HCT116 (cell line): ENCODE measurements at regions not wholly inside any gene's neighbourhood (a gene's known extent, or its start where the extent isn't known, plus 50 kb on each side); places are given as distances from the start of the nearest gene placed in this dataset.

ENCODE experiments used
- ATAC-seq: fragments of 200-7000 bp; cut with Tn5 transposase; 2 replicates; pipeline ENCODE4 v1.9.1; 2020; ENCODE audit warnings: mild to moderate bottlenecking, moderate library complexity
- BruUV-seq: library from RNA; stranded (reverse); fragments of 400-500 nt; replicated peaks from 2 replicates; lab custom pipeline; 2021; lab: Mats Ljungman, UMichigan
- CTCF ChIA-PET: fragments of 300-600 bp; sonication (Branson Sonifier 250); formaldehyde crosslinking; loops from one replicate; lab custom pipeline; 2021; ENCODE audit warnings: antibody characterized with exemption; lab: Charles Lee
- POLR2A ChIA-PET: fragments of 300-600, 350-600 bp; sonication (Branson Sonifier 250); formaldehyde crosslinking; loops from one replicate; lab custom pipeline; 2021; ENCODE audit warnings: antibody characterized with exemption; lab: Charles Lee
- RAD21 ChIA-PET, 2 experiments: fragments of 300-600 bp; sonication (Branson Sonifier 250); formaldehyde crosslinking; loops; one replicate each; lab custom pipeline; 2023; ENCODE audit warnings: low total read pairs in 2 of 2; ENCODE audit not compliant: uncharacterized antibody in 2 of 2, unreplicated experiment in 2 of 2, low non-redundant PET in 1 of 2; lab: Charles Lee
- DNase-seq: peaks from one replicate; pipeline ENCODE4 v3.0.0-alpha.2; 2010; ENCODE audit warnings: low read depth, low spot score
- H2AFZ ChIP-seq: fragments of 200-600 bp; shearing (Covaris generic), sonication (generic); 2 replicates; pipeline ENCODE4 v1.6.1; 2017; ENCODE audit warnings: low read depth, mixed run types, mixed read lengths, antibody characterized with exemption, low read length; ENCODE audit not compliant: poor library complexity, severe bottlenecking
- H3K27ac ChIP-seq: 2 replicates; pipeline ENCODE4 v1.5.1; 2012; ENCODE audit warnings: low read depth, low read length
- H3K27me3 ChIP-seq: fragments of 200-600 bp; sonication (generic); 2 replicates; pipeline ENCODE4 v1.6.1; 2016; ENCODE audit warnings: mixed run types, low read length, mixed read lengths; ENCODE audit not compliant: insufficient read depth
- H3K36me3 ChIP-seq, 2 experiments: fragments of 200-500 bp in 1 of 2; fragments of 200-600 bp in 1 of 2; sonication (Bioruptor generic) in 1 of 2; sonication (generic) in 1 of 2; 2 replicates each; pipeline versions ENCODE4 v1.5.1 to v1.6.1; 2014 to 2016; ENCODE audit warnings: low read length in 2 of 2, inconsistent platforms in 1 of 2, mixed read lengths in 1 of 2, mixed run types in 1 of 2; ENCODE audit not compliant: insufficient read depth in 2 of 2, control insufficient read depth in 1 of 2
- H3K4me1 ChIP-seq, 2 experiments: fragments of 200-600 bp in 1 of 2; sonication (generic) in 1 of 2; 2 replicates each; pipeline versions ENCODE4 v1.5.1 to v1.6.1; 2012 to 2017; ENCODE audit warnings: low read length in 2 of 2, inconsistent platforms in 1 of 2, mild to moderate bottlenecking in 1 of 2, mixed read lengths in 1 of 2, mixed run types in 1 of 2, moderate library complexity in 1 of 2; ENCODE audit not compliant: insufficient read depth in 2 of 2, control insufficient read depth in 1 of 2
- H3K4me2 ChIP-seq: fragments of 200-600 bp; sonication (generic); 2 replicates; pipeline ENCODE4 v1.6.1; 2017; ENCODE audit warnings: mixed run types, low read length, mixed read lengths
- H3K4me3 ChIP-seq, 2 experiments: fragments of 200-600 bp in 1 of 2; sonication (generic) in 1 of 2; replicated peaks in 1 of 2; 2 replicates each; pipeline ENCODE4 v1.5.1; 2011 to 2016; ENCODE audit warnings: low read length in 2 of 2, control low read depth in 1 of 2, low read depth in 1 of 2, mild to moderate bottlenecking in 1 of 2, mixed read lengths in 1 of 2, mixed run types in 1 of 2
- H3K79me2 ChIP-seq: fragments of 200-600 bp; sonication (generic); 2 replicates; pipeline ENCODE4 v1.6.1; 2017; ENCODE audit warnings: mild to moderate bottlenecking, mixed run types, low read length, moderate library complexity, mixed read lengths; ENCODE audit not compliant: insufficient read depth
- H3K9ac ChIP-seq: fragments of 200-600 bp; sonication (generic); 2 replicates; pipeline ENCODE4 v1.6.1; 2016; ENCODE audit warnings: low read length, mixed read lengths
- H3K9me2 ChIP-seq: fragments of 200-600 bp; sonication (generic), shearing (Covaris generic); 2 replicates; pipeline ENCODE4 v1.6.1; 2017; ENCODE audit warnings: mixed run types, mild to moderate bottlenecking, moderate library complexity; ENCODE audit not compliant: insufficient read depth
- H3K9me3 ChIP-seq, 2 experiments: fragments of 200-500 bp in 1 of 2; fragments of 200-600 bp in 1 of 2; sonication (Bioruptor generic) in 1 of 2; sonication (generic) in 1 of 2; 2 replicates each; pipeline ENCODE4 v1.6.1; 2014 to 2017; ENCODE audit warnings: low read length in 2 of 2, mixed read lengths in 2 of 2, inconsistent platforms in 1 of 2, low read depth in 1 of 2, mild to moderate bottlenecking in 1 of 2, mixed run types in 1 of 2, moderate library complexity in 1 of 2; ENCODE audit not compliant: control insufficient read depth in 1 of 2, insufficient read depth in 1 of 2
- H4K20me1 ChIP-seq: fragments of 200-600 bp; sonication (generic), shearing (Covaris generic); 2 replicates; pipeline ENCODE4 v1.6.1; 2017; ENCODE audit warnings: mixed run types, mild to moderate bottlenecking, moderate library complexity; ENCODE audit not compliant: insufficient read depth
- CBX3 ChIP-seq: IDR thresholded peaks from 2 replicates; pipeline ENCODE4 v1.6.1; 2012; ENCODE audit warnings: low read depth
- CEBPB ChIP-seq: IDR thresholded peaks from 2 replicates; pipeline ENCODE4 v1.6.1; 2012; ENCODE audit warnings: low read depth
- EGR1 ChIP-seq: IDR thresholded peaks from 2 replicates; pipeline ENCODE4 v1.6.1; 2012; ENCODE audit warnings: low read depth
- ELF1 ChIP-seq: IDR thresholded peaks from 2 replicates; pipeline ENCODE4 v1.6.1; 2012; ENCODE audit warnings: low read depth, borderline replicate concordance
- EZH2phosphoT487 ChIP-seq: fragments of 200-600 bp; IDR thresholded peaks from 2 replicates; pipeline ENCODE4 v1.6.1; 2018; ENCODE audit warnings: antibody characterized with exemption, borderline replicate concordance
- FOSL1 ChIP-seq: IDR thresholded peaks from 2 replicates; pipeline ENCODE4 v1.6.1; 2012; ENCODE audit warnings: low read depth
- JUND ChIP-seq: IDR thresholded peaks from 2 replicates; pipeline ENCODE4 v1.6.1; 2012
- POLR2AphosphoS5 ChIP-seq: IDR thresholded peaks from 2 replicates; pipeline ENCODE4 v1.6.1; 2011; ENCODE audit warnings: mild to moderate bottlenecking, low read depth, low read length, moderate library complexity
- RAD21 ChIP-seq: IDR thresholded peaks from 2 replicates; pipeline ENCODE4 v1.6.1; 2012; ENCODE audit warnings: low read depth, mild to moderate bottlenecking
- SIN3A ChIP-seq: IDR thresholded peaks from 2 replicates; pipeline ENCODE4 v1.6.1; 2012; ENCODE audit warnings: low read depth
- SP1 ChIP-seq: IDR thresholded peaks from 2 replicates; pipeline ENCODE4 v1.6.1; 2012; ENCODE audit warnings: low read depth
- SRF ChIP-seq: IDR thresholded peaks from 2 replicates; pipeline ENCODE4 v1.6.1; 2012; ENCODE audit warnings: low read depth
- YY1 ChIP-seq: IDR thresholded peaks from 2 replicates; pipeline ENCODE4 v1.6.1; 2011; ENCODE audit warnings: low read length, low read depth, moderate library complexity, mild to moderate bottlenecking; ENCODE audit not compliant: insufficient replicate concordance; ENCODE audit errors: extremely low read depth
- ZFX ChIP-seq: fragments of 450-650 bp; IDR thresholded peaks from 2 replicates; pipeline ENCODE4 v1.6.1; 2017
- ZNF274 ChIP-seq: fragments of 200-500 bp; sonication (Bioruptor generic); IDR thresholded peaks from 2 replicates; pipeline ENCODE4 v1.6.1; 2014; ENCODE audit warnings: mild to moderate bottlenecking, low read depth, low read length, inconsistent platforms
- intact Hi-C: fragments of 100-400 bp; cut with micrococcal nuclease; formaldehyde crosslinking; loops from 2 replicates; pipeline ENCODE4 v1.10.0; 2022
- TF ChIP-seq, protein P1 (sequence below): IDR thresholded peaks from 2 replicates; pipeline ENCODE4 v1.6.1; 2012
- TF ChIP-seq, protein P2 (sequence below): IDR thresholded peaks from 2 replicates; pipeline ENCODE4 v1.6.1; 2011; ENCODE audit warnings: mild to moderate bottlenecking, low read length, moderate library complexity; ENCODE audit not compliant: insufficient replicate concordance; ENCODE audit errors: extremely low read depth
- TF ChIP-seq, protein P3 (sequence below), 3 experiments: fragments of 200-600 bp in 1 of 3; sonication (generic) in 1 of 3; IDR thresholded peaks in 2 of 3; conservative IDR thresholded peaks in 1 of 3; 2 replicates each; pipeline ENCODE4 v1.5.1; 2012 to 2017; ENCODE audit warnings: low read depth in 2 of 3, low read length in 2 of 3, antibody characterized with exemption in 1 of 3, borderline replicate concordance in 1 of 3, control low read depth in 1 of 3, mild to moderate bottlenecking in 1 of 3, mixed read lengths in 1 of 3, mixed run types in 1 of 3, moderate library complexity in 1 of 3; ENCODE audit not compliant: insufficient read depth in 1 of 3
- TF ChIP-seq, protein P4 (sequence below): IDR thresholded peaks from 2 replicates; pipeline ENCODE4 v1.6.1; 2012
- TF ChIP-seq, protein P5 (sequence below): IDR thresholded peaks from 2 replicates; pipeline ENCODE4 v1.6.1; 2012; ENCODE audit warnings: low read depth

DNA sequence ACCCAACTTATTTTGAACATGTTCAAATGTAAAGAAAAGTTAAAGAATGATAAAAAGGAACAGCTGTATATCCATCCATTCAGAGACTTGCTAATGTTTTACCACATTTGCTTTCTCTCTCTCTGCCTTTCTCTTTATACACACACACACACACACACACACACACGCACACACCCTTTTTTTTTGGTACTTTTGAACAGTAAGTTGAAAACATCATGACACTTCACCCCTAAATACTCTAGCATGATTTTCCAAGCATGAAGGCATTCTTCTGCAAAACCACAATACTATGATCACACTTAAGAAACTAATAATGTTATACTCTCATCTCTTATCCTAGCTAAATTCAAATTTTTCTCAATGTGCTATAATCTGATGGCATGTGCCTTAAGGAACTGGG, 192.3 kb downstream of the UTRN start:
- ChIA-PET CTCF (no interaction called here), POLR2A (no interaction called here), RAD21 (no interaction called here)
- ATAC-seq (no peak), DNase-seq (no peak)
- Histone ChIP-seq H3K9me2 (no peaks in the 10 kb centered on the region), H3K4me1 (no peaks in the 10 kb centered on the region), H4K20me1 (no peaks in the 10 kb centered on the region), H3K27me3 (no peaks in the 10 kb centered on the region), H3K9me3 (no peaks in the 10 kb centered on the region), H3K36me3 (peaks cover 0 to 2% of the 10 kb centered on the region in 2 experiments; a peak in 1 of 4 replicates), H2AFZ (no peak overlapping the region), H3K79me2 (no peaks in the 10 kb centered on the region), H3K27ac (no peak overlapping the region), H3K4me2 (no peak overlapping the region), H3K9ac (no peak overlapping the region), H3K4me3 (no peak overlapping the region)
- intact Hi-C loops = no loop called here
- TF ChIP-seq SRF (no peak), JUND (no peak), YY1 (no peak), ELF1 (no peak), ZFX (no peak), SIN3A (no peak), EGR1 (no peak), RAD21 (no peak), POLR2AphosphoS5 (no peak), EZH2phosphoT487 (no peak), FOSL1 (no peak), SP1 (no peak), ZNF274 (no peak), CEBPB (no peak), CBX3 (no peak)
- TF ChIP-seq, protein P1, sequence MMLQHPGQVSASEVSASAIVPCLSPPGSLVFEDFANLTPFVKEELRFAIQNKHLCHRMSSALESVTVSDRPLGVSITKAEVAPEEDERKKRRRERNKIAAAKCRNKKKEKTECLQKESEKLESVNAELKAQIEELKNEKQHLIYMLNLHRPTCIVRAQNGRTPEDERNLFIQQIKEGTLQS = no peak
- TF ChIP-seq, protein P2, sequence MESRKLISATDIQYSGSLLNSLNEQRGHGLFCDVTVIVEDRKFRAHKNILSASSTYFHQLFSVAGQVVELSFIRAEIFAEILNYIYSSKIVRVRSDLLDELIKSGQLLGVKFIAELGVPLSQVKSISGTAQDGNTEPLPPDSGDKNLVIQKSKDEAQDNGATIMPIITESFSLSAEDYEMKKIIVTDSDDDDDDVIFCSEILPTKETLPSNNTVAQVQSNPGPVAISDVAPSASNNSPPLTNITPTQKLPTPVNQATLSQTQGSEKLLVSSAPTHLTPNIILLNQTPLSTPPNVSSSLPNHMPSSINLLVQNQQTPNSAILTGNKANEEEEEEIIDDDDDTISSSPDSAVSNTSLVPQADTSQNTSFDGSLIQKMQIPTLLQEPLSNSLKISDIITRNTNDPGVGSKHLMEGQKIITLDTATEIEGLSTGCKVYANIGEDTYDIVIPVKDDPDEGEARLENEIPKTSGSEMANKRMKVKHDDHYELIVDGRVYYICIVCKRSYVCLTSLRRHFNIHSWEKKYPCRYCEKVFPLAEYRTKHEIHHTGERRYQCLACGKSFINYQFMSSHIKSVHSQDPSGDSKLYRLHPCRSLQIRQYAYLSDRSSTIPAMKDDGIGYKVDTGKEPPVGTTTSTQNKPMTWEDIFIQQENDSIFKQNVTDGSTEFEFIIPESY = no peak
- TF ChIP-seq, protein P3, sequence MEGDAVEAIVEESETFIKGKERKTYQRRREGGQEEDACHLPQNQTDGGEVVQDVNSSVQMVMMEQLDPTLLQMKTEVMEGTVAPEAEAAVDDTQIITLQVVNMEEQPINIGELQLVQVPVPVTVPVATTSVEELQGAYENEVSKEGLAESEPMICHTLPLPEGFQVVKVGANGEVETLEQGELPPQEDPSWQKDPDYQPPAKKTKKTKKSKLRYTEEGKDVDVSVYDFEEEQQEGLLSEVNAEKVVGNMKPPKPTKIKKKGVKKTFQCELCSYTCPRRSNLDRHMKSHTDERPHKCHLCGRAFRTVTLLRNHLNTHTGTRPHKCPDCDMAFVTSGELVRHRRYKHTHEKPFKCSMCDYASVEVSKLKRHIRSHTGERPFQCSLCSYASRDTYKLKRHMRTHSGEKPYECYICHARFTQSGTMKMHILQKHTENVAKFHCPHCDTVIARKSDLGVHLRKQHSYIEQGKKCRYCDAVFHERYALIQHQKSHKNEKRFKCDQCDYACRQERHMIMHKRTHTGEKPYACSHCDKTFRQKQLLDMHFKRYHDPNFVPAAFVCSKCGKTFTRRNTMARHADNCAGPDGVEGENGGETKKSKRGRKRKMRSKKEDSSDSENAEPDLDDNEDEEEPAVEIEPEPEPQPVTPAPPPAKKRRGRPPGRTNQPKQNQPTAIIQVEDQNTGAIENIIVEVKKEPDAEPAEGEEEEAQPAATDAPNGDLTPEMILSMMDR (IDR thresholded peaks at IDR 0.05 in 2 of 3, conservative IDR thresholded peaks at IDR 0.05 in 1 of 3; ENCODE audit: borderline replicate concordance in 1 of 3, insufficient read depth in 1 of 3, low read depth in 2 of 3, low read length in 2 of 3) = no peak
- TF ChIP-seq, protein P4, sequence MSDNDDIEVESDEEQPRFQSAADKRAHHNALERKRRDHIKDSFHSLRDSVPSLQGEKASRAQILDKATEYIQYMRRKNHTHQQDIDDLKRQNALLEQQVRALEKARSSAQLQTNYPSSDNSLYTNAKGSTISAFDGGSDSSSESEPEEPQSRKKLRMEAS = no peak
- TF ChIP-seq, protein P5, sequence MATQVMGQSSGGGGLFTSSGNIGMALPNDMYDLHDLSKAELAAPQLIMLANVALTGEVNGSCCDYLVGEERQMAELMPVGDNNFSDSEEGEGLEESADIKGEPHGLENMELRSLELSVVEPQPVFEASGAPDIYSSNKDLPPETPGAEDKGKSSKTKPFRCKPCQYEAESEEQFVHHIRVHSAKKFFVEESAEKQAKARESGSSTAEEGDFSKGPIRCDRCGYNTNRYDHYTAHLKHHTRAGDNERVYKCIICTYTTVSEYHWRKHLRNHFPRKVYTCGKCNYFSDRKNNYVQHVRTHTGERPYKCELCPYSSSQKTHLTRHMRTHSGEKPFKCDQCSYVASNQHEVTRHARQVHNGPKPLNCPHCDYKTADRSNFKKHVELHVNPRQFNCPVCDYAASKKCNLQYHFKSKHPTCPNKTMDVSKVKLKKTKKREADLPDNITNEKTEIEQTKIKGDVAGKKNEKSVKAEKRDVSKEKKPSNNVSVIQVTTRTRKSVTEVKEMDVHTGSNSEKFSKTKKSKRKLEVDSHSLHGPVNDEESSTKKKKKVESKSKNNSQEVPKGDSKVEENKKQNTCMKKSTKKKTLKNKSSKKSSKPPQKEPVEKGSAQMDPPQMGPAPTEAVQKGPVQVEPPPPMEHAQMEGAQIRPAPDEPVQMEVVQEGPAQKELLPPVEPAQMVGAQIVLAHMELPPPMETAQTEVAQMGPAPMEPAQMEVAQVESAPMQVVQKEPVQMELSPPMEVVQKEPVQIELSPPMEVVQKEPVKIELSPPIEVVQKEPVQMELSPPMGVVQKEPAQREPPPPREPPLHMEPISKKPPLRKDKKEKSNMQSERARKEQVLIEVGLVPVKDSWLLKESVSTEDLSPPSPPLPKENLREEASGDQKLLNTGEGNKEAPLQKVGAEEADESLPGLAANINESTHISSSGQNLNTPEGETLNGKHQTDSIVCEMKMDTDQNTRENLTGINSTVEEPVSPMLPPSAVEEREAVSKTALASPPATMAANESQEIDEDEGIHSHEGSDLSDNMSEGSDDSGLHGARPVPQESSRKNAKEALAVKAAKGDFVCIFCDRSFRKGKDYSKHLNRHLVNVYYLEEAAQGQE = no peak
- BruUV-seq = no TSS peak
